Osteocyte (in vitro differentiated cells): ENCODE measurements at regions not wholly inside any gene's neighbourhood (a gene's known extent, or its start where the extent isn't known, plus 50 kb on each side); places are given as distances from the start of the nearest gene placed in this dataset.

Experiments used
- DNase-seq: peaks from one replicate; pipeline ENCODE4 v3.0.0; 2021; ENCODE audit warnings: mixed read lengths; ENCODE audit not compliant: unreplicated experiment; ENCODE audit errors: extremely low spot score
- H3K27ac Mint-ChIP-seq: one replicate; pipeline ENCODE4 v1.8.0; 2021; ENCODE audit warnings: mild to moderate bottlenecking, mixed read lengths; ENCODE audit not compliant: unreplicated experiment
- H3K27me3 Mint-ChIP-seq: one replicate; pipeline ENCODE4 v1.8.0; 2021; ENCODE audit warnings: mixed read lengths; ENCODE audit not compliant: unreplicated experiment
- H3K36me3 Mint-ChIP-seq: one replicate; pipeline ENCODE4 v1.8.0; 2021; ENCODE audit warnings: mixed read lengths; ENCODE audit not compliant: unreplicated experiment
- H3K4me1 Mint-ChIP-seq: one replicate; pipeline ENCODE4 v1.8.0; 2021; ENCODE audit warnings: mixed read lengths; ENCODE audit not compliant: unreplicated experiment
- H3K4me3 Mint-ChIP-seq: one replicate; pipeline ENCODE4 v1.8.0; 2021; ENCODE audit warnings: mild to moderate bottlenecking, moderate library complexity, mixed read lengths; ENCODE audit not compliant: unreplicated experiment
- H3K9me3 Mint-ChIP-seq: one replicate; pipeline ENCODE4 v1.8.0; 2021; ENCODE audit warnings: mixed read lengths; ENCODE audit not compliant: unreplicated experiment
- TF ChIP-seq, protein P1 (sequence below): fragments of 200-600 bp; sonication (generic); IDR thresholded peaks from 2 replicates; pipeline ENCODE4 v1.5.0; 2021; ENCODE audit warnings: antibody characterized with exemption, mild to moderate bottlenecking, moderate library complexity

DNA sequence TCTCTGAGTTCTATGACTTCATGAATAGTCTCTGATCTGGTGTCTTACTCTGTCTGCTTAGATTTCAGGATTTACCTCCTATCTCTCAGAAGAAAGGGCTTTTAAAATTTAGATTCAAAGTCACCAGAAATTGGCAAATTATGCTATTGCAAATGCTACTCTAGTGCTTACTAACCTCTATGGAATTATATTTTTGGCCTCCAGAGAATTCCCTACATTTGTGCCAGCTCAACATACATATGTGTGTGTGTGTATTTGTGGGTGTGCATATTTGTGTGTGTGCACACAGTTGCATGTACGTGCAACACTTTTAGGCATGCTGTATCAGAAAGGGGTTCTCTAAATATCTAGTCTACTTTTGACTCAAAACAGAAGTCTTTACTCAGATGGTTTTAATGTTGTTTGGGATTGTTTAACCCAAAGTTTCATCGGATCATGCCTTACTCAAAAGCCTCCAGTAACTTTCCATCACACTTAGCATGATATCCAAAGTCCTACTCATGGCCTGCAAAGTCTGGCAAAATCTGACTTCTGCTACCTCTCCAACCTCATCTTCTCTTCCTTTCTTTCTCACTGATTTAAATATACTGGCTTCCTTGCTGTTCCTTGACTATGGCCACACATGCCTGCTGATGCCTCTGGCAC is 147.6 kb upstream of the NR3C1 start:
- H3K27me3 Mint-ChIP-seq: no peaks in the 10 kb centered on the region
- no peaks in the 10 kb centered on the region for H3K36me3 Mint-ChIP-seq
- H3K27ac Mint-ChIP-seq: no peak overlapping the region
- H3K4me1 Mint-ChIP-seq: peaks cover 19% of the 10 kb centered on the region
- H3K4me3 Mint-ChIP-seq: no peak overlapping the region
- no peak for DNase-seq
- TF ChIP-seq, protein P1, sequence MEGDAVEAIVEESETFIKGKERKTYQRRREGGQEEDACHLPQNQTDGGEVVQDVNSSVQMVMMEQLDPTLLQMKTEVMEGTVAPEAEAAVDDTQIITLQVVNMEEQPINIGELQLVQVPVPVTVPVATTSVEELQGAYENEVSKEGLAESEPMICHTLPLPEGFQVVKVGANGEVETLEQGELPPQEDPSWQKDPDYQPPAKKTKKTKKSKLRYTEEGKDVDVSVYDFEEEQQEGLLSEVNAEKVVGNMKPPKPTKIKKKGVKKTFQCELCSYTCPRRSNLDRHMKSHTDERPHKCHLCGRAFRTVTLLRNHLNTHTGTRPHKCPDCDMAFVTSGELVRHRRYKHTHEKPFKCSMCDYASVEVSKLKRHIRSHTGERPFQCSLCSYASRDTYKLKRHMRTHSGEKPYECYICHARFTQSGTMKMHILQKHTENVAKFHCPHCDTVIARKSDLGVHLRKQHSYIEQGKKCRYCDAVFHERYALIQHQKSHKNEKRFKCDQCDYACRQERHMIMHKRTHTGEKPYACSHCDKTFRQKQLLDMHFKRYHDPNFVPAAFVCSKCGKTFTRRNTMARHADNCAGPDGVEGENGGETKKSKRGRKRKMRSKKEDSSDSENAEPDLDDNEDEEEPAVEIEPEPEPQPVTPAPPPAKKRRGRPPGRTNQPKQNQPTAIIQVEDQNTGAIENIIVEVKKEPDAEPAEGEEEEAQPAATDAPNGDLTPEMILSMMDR: no peak
- H3K9me3 Mint-ChIP-seq: peaks cover under 1% of the 10 kb centered on the region

DNA sequence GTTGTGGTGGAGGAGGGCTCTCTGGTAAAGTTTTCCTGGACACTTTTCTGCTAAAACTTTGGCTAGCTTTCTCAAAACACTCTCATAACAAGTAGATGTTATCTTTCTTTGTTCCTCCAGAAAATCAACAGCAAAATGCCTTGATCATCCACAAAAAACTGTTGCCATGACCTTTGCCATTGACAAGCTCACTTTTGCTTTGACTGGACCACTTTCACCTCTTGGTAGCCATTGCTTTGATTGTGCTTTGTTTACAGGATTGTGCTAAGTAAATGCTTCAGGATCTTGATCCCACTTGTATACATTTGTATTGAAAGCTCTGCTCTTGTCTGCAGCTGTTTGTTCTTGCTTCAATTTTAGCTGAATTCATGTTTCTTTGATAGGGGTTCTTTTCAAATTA is 143.9 kb upstream of the NR3C1 start:
- Mint-ChIP-seq H3K36me3 (no peaks in the 10 kb centered on the region), H3K9me3 (peaks cover 3% of the 10 kb centered on the region), H3K4me1 (peaks cover 19% of the 10 kb centered on the region), H3K4me3 (no peak overlapping the region), H3K27me3 (no peaks in the 10 kb centered on the region), H3K27ac (no peak overlapping the region)
- no peak for DNase-seq
- TF ChIP-seq, protein P1: no peak

DNA sequence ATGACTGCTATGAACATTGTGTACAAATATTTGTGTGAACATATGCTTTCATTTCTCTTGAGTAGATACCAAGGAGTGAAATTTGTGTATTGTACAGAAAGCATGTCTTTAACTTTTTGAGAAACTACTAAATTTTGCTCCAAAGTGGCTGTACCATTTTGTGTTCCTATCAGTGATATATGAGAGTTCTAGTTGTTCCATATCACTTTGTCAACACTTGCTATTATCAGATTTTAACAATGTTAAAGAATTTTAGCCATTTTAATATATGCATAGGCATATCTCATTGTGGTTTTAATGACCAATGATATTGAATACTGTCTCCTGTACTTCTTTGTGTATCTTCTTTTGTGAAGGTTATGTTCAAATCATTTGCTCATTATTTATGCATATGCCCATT is 142.9 kb upstream of the NR3C1 start:
- Mint-ChIP-seq H3K27me3 (no peaks in the 10 kb centered on the region), H3K9me3 (peaks cover 3% of the 10 kb centered on the region), H3K4me1 (peaks cover 16% of the 10 kb centered on the region), H3K4me3 (no peak overlapping the region), H3K36me3 (no peaks in the 10 kb centered on the region), H3K27ac (no peak overlapping the region)
- no peak for DNase-seq
- TF ChIP-seq, protein P1: no peak

DNA sequence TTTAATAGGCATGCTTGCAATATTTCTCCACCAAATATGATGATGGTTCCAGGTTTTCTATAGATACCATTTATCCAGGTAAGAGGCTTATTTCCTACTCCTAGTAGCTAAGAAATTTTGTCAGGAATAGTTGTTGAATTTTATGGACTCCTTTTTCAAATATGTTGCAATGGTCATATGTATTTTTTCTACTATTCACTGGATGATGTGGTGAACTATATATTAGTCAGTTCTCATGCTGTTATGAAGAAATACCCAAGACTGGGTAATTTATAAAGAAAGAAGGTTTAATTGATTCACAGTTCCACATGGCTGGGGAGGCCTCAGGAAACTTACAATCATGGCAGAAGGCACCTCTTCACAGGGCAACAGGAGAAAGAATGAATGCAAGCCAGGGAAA is 141.1 kb upstream of the NR3C1 start:
- no peaks in the 10 kb centered on the region for H3K27me3 Mint-ChIP-seq
- no peak overlapping the region for H3K27ac Mint-ChIP-seq
- no peaks in the 10 kb centered on the region for H3K36me3 Mint-ChIP-seq
- H3K4me3 Mint-ChIP-seq: no peak overlapping the region
- TF ChIP-seq, protein P1: no peak
- peaks cover 12% of the 10 kb centered on the region for H3K4me1 Mint-ChIP-seq
- peaks cover 4% of the 10 kb centered on the region for H3K9me3 Mint-ChIP-seq
- no peak for DNase-seq

DNA sequence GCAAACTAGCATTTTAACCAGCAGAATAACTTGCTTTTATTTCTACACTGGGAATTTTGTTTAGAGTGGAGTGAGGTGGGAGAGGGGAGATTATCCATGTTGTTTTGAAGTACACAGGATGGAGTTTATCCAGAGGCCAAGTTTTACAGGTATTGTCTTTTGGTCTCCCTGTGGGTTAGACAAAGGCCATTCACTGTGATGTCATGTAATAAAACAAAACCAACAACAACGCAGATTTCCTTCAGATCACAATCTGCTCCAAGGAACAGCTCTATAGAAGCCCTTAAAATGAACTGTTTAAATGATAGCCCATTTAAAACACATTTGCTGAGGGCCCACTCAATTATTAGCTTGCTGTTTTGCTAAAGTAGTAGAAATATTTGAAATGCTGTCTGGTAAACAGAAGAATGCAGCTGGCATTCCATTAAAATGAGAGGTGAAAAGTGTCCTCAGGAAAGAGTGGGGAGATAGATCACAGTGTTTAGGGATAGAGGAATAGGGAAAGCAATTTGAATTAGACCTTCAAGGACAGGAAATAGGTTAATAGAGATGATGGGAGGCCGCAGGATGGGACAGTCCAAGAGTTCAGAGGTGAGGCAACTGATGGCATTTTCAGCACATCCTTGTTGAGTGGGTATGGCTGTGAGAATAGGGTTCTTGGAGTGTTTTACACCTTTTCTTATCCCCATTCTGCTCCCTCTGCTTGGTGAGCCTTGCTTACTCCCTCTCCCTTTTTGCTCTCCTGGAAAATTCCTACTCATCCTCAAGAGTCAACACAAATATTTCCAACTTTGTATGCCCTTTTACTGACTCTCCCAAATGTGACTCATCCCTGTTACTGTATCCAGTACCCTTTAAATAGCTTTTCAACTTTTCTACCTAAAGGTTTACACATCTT is 140.1 kb upstream of the NR3C1 start:
- peaks cover 8% of the 10 kb centered on the region for H3K9me3 Mint-ChIP-seq
- no peak for DNase-seq
- H3K27me3 Mint-ChIP-seq: no peaks in the 10 kb centered on the region
- TF ChIP-seq, protein P1: no peak
- peaks cover 12% of the 10 kb centered on the region for H3K4me1 Mint-ChIP-seq
- H3K36me3 Mint-ChIP-seq: no peaks in the 10 kb centered on the region
- H3K4me3 Mint-ChIP-seq: no peak overlapping the region
- no peak overlapping the region for H3K27ac Mint-ChIP-seq
